GM04503 (cell line): ENCODE measurements at regions not wholly inside any gene's neighbourhood (a gene's known extent, or its start where the extent isn't known, plus 50 kb on each side); places are given as distances from the start of the nearest gene placed in this dataset.

Source experiments
- DNase-seq: peaks from one replicate; pipeline ENCODE4 v3.0.0-alpha.2; 2012; ENCODE audit warnings: low read depth

DNA sequence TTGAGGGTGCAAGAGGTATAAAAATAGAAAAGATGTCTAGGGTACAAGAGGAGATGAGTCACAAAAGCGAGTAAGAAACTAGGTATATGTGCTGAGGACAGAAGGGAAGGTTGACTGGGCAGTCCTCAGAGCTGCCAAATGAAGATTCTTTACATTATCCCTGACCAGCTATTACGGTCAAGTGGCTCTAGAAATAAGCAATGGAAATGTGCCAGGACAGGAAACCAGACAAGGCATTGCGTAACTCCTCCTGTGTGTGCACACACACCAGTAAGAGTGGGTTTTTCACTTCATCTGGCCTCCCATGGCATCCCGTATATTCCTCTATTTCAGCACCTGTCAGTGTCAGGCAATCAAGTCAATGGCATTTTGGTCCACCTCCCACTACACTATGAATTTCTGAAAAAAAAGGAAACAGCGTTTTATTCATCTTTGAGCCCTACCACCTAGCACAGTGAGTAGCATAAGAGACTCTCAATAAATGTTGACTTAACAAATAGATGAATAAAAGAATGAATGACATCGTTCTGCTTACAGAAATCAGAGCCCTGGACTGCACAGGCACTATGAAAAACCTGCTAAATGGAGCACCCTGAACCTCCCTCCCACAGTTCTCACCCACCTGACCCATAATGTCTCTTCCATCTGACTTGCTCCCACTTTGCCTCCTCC is 62.6 kb upstream of the KLF3 start:
- no peak for DNase-seq

- DNase-seq = no peak
These were observed 62.1 kb upstream of the KLF3 start for GRCh38 chr4:38601916-38602291.

DNA sequence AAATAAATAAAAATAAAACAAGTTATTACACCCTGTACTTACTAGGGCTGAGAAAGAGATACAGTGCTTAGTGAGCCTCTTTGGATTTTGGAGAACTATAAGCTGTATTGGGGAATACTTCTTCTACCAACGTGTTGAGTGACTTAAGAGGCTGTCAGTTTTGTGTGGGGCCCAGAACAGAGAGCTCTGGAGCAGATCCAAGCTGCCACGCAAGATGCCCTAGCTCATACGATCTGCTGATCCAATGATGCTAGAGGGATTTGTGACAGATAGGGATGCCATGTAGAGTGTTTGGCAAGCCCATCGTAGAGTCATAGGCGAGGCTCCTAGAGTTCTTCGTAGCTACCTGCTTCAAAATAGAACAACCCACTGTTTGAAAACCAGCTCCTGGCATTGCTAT is 60.3 kb upstream of the KLF3 start:
- DNase-seq = no peak

DNA sequence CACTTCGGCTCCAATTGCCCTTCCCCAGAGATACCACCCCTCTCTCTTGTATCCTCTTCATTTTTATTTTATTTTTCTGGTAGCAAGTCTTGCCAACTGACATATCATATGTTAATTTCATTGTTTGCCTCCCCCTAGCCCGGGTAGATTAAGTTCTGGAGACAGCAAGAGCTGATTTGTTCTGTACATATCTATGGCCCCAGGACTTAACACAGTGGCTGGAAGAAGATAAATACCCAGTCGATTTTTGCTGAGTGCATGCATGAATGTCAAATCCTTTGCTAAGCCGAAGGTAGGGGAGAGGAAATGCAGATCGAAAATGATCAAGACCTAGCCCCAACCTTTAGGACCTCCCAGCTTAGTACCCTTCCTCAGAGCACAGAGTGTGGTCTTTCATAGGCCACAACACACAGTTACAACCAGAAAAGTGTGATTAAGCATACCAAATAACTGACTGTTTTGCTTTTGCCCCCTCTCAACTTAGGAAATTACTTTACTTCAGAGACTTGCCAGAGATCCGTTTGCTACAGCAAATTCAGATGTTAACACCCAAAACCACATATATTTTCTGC is 58.7 kb upstream of the KLF3 start:
- DNase-seq = no peak

- DNase-seq = no peak
These were observed 58.0 kb upstream of the KLF3 start for GRCh38 chr4:38605753-38606586.

GRCh38 chr4:38606587-38606905 is 57.5 kb upstream of the KLF3 start:
- no peak for DNase-seq

DNA sequence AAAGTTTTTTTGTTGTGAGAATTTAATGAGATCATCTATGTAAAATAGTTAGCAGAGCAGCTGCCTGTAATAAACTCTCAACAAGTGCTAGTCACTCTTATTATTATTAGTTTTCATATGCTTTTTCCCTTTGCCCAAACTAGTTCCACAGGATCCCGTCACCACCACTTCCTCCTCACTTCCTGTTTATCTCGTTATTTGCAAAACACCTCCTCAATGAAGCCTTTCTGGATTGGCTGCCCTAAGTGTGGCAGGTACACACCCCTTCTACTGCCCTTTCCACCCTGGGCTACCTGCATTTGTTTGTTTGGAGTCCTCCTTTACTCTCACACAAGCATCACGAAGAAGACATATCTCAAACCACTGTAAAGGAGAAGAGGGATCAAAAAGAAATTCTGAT is 54.4 kb upstream of the KLF3 start:
- no peak for DNase-seq

DNA sequence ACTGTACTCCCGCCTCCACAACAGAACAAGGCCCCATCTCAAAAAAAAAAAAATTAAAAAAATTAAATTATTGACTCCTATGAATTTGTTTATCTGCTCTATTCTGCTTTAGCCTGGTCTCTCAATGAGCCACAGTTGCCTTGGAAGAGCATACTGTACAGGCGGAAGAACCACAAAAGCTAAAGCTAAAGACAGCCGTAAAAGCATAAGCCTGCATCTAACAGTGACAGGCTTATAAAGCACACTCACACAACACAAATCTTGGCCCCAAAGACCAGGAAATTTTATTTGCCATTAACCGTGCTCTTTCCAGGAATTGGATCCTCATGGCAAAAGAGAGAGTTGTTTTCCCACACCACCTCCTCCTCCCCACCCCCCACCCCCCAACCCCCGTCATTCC is 53.5 kb upstream of the KLF3 start:
- DNase-seq = no peak

- no peak for DNase-seq
These were observed 53.0 kb upstream of the KLF3 start for GRCh38 chr4:38610966-38611431.

DNA sequence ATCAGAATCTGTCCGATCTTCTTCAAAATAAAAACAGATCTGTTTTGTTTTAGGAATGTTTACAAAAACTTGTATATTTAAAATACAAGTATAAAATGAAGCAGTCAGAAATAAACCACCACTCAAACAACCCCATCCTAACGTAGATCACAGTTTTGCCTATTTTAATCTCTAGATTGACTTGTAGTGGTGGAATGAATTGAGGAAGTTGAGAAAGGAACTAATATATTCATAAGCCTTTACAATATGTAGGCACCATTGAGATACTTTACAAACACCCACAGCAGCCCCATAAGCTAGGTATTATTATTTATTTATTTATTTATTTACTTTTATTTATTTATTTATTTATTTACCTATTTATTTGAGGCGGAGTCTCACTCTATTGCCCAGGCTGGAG is 52.3 kb upstream of the KLF3 start:
- DNase-seq = no peak

DNA sequence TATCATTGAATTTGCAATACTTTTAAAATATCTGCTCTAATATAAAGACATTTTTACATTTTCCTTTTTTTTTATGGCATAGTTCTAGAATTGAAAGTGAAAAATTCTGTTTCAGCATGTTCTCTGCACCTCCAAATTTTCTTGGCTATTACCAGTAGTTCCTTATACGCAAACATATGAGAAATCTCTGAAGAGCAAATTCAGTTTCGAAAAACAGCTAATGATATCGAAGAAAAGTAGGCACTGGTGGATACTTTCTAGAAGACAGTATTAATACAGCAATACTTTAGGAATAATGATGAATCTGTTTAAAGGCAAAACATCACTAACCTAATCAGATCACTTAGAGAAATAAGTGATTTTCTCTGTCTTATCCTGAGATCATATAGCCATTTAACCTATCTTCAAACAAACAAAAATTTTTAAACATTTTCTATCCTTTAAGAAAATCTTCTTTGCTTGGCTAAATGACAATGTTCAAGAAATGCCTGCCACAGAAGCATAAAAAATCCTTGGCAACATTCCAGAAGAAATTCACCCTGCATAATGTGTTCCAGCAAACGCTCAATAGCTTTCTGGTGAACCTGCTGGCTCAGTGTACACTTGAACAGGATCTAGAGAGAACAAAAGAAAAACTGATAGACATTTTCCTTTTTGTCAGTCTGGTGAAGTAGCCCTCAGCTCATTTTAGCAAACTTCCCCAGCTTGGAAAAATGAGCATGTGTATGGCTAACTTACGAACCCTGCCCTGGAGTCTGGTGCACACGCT is 51.2 kb upstream of the KLF3 start:
- DNase-seq = no peak
